ENCODE measurements at regions not wholly inside any gene's neighbourhood (a gene's known extent, or its start where the extent isn't known, plus 50 kb on each side); places are given as distances from the start of the nearest gene placed in this dataset.

GRCh38 chr1:217196616-217197015 is 434.3 kb downstream of the GPATCH2 start:
- 89 to 100% methylated on average over 1 of the region's 1 CpG for WGBS, 2 donors (ENCODE audit: low coverage in 1 of 2)
- Histone ChIP-seq H3K4me1 (no peaks in the 10 kb centered on the region), H3K27me3 (no peaks in the 10 kb centered on the region), H3K36me3 (no peaks in the 10 kb centered on the region), H3K9me3 (no peaks in the 10 kb centered on the region), H3K4me3 (no peak overlapping the region), H3K27ac (no peak overlapping the region)
- intact Hi-C loops (cut with DNase I; ENCODE audit: low total_unique reads): no loop called here
- in situ Hi-C loops (cut with MboI; ENCODE audit: low pct_ligation_motif_present in 1 of 4, low pct_unique_long_range_greater_than_20kb in 1 of 4, low sequenced_read_pairs in 3 of 4): no loop called here
- no peak for DNase-seq
- TF ChIP-seq POLR2A (IDR thresholded peaks at IDR 0.05) (no peak), EP300 (IDR thresholded peaks at IDR 0.05; ENCODE audit: low read depth) (no peak), POLR2AphosphoS5 (IDR thresholded peaks at IDR 0.05) (no peak), CTCF (IDR thresholded peaks at IDR 0.05) (no peak)

- DNase-seq: no peak
- no peaks in the 10 kb centered on the region for H3K9me3 ChIP-seq
- intact Hi-C loops (cut with DNase I; ENCODE audit: low total_unique reads): no loop called here
- WGBS, 2 donors (ENCODE audit: low coverage in 1 of 2): 64 to 77% methylated on average over 3 of the region's 3 CpGs
- no peak overlapping the region for H3K4me3 ChIP-seq
- in situ Hi-C loops (cut with MboI; ENCODE audit: low pct_ligation_motif_present in 1 of 4, low pct_unique_long_range_greater_than_20kb in 1 of 4, low sequenced_read_pairs in 3 of 4): no loop called here
- no peaks in the 10 kb centered on the region for H3K4me1 ChIP-seq
- no peaks in the 10 kb centered on the region for H3K27me3 ChIP-seq
- no peak overlapping the region for H3K27ac ChIP-seq
- TF ChIP-seq POLR2A (IDR thresholded peaks at IDR 0.05) (no peak), POLR2AphosphoS5 (IDR thresholded peaks at IDR 0.05) (no peak), EP300 (IDR thresholded peaks at IDR 0.05; ENCODE audit: low read depth) (no peak), CTCF (IDR thresholded peaks at IDR 0.05) (no peak)
- H3K36me3 ChIP-seq: no peaks in the 10 kb centered on the region
These were observed 437.7 kb downstream of the GPATCH2 start for GRCh38 chr1:217193151-217193550.

GRCh38 chr1:217191441-217191840 is 439.4 kb downstream of the GPATCH2 start:
- TF ChIP-seq POLR2A (IDR thresholded peaks at IDR 0.05) (no peak), POLR2AphosphoS5 (IDR thresholded peaks at IDR 0.05) (no peak), EP300 (IDR thresholded peaks at IDR 0.05; ENCODE audit: low read depth) (no peak), CTCF (IDR thresholded peaks at IDR 0.05) (no peak)
- Histone ChIP-seq H3K36me3 (no peaks in the 10 kb centered on the region), H3K9me3 (no peaks in the 10 kb centered on the region), H3K4me1 (no peaks in the 10 kb centered on the region), H3K27ac (no peak overlapping the region), H3K27me3 (no peaks in the 10 kb centered on the region), H3K4me3 (no peak overlapping the region)
- DNase-seq: no peak
- in situ Hi-C loops (cut with MboI; ENCODE audit: low pct_ligation_motif_present in 1 of 4, low pct_unique_long_range_greater_than_20kb in 1 of 4, low sequenced_read_pairs in 3 of 4): no loop called here
- intact Hi-C loops (cut with DNase I; ENCODE audit: low total_unique reads): no loop called here
- WGBS, 2 donors (ENCODE audit: low coverage in 1 of 2): 56 to 60% methylated on average over 2 of the region's 2 CpGs

- intact Hi-C loops (cut with DNase I; ENCODE audit: low total_unique reads): no loop called here
- no peaks in the 10 kb centered on the region for H3K27me3 ChIP-seq
- DNase-seq: no peak
- in situ Hi-C loops (cut with MboI; ENCODE audit: low pct_ligation_motif_present in 1 of 4, low pct_unique_long_range_greater_than_20kb in 1 of 4, low sequenced_read_pairs in 3 of 4): no loop called here
- no peaks in the 10 kb centered on the region for H3K9me3 ChIP-seq
- H3K27ac ChIP-seq: no peak overlapping the region
- WGBS, 2 donors (ENCODE audit: low coverage in 1 of 2): 94% methylated on average over 3 of the region's 3 CpGs
- no peaks in the 10 kb centered on the region for H3K4me1 ChIP-seq
- TF ChIP-seq POLR2AphosphoS5 (IDR thresholded peaks at IDR 0.05): no peak
- TF ChIP-seq EP300 (IDR thresholded peaks at IDR 0.05; ENCODE audit: low read depth): no peak
- TF ChIP-seq POLR2A (IDR thresholded peaks at IDR 0.05): no peak
- TF ChIP-seq CTCF (IDR thresholded peaks at IDR 0.05): no peak
- no peak overlapping the region for H3K4me3 ChIP-seq
- no peaks in the 10 kb centered on the region for H3K36me3 ChIP-seq
These were observed 440.5 kb downstream of the GPATCH2 start for GRCh38 chr1:217190359-217190758.
